ENCODE measurements at regions not wholly inside any gene's neighbourhood (a gene's known extent, or its start where the extent isn't known, plus 50 kb on each side); places are given as distances from the start of the nearest gene placed in this dataset.

GRCh38 chr1:224867715-224868114 lies 61.8 kb upstream of the DNAH14 start:
- TF ChIP-seq, protein P1, sequence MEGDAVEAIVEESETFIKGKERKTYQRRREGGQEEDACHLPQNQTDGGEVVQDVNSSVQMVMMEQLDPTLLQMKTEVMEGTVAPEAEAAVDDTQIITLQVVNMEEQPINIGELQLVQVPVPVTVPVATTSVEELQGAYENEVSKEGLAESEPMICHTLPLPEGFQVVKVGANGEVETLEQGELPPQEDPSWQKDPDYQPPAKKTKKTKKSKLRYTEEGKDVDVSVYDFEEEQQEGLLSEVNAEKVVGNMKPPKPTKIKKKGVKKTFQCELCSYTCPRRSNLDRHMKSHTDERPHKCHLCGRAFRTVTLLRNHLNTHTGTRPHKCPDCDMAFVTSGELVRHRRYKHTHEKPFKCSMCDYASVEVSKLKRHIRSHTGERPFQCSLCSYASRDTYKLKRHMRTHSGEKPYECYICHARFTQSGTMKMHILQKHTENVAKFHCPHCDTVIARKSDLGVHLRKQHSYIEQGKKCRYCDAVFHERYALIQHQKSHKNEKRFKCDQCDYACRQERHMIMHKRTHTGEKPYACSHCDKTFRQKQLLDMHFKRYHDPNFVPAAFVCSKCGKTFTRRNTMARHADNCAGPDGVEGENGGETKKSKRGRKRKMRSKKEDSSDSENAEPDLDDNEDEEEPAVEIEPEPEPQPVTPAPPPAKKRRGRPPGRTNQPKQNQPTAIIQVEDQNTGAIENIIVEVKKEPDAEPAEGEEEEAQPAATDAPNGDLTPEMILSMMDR (IDR thresholded peaks at IDR 0.05): no peak
- TF ChIP-seq EP300 (IDR thresholded peaks at IDR 0.05) (no peak), POLR2A (IDR thresholded peaks at IDR 0.05) (no peak)

Measured in upper lobe of left lung (tissue), 4 donors.